OCI-LY3 (cell line): ENCODE measurements at regions not wholly inside any gene's neighbourhood (a gene's known extent, or its start where the extent isn't known, plus 50 kb on each side); places are given as distances from the start of the nearest gene placed in this dataset.

Experiments
- H2AFZ ChIP-seq: fragments of 200-600, 300-600 bp; shearing (Covaris generic); 2 replicates; pipeline ENCODE4 v1.6.0; 2014; ENCODE audit warnings: antibody characterized with exemption, low read depth, low read length
- H3K27ac ChIP-seq: fragments of 200-600, 300-600 bp; sonication (generic); 2 replicates; pipeline ENCODE4 v1.5.1; 2014; ENCODE audit warnings: mild to moderate bottlenecking, low read length, moderate library complexity, mixed read lengths
- H3K27me3 ChIP-seq: fragments of 200-600, 300-600 bp; sonication (generic); 2 replicates; pipeline ENCODE4 v1.6.1; 2014; ENCODE audit warnings: low read depth, low read length, mixed read lengths
- H3K36me3 ChIP-seq: fragments of 200-600, 300-600 bp; sonication (generic); replicated peaks from 2 replicates; pipeline ENCODE3; 2014; ENCODE audit warnings: low read depth, low read length, mixed read lengths
- H3K4me1 ChIP-seq: fragments of 300-600, 200-600 bp; sonication (generic); 2 replicates; pipeline ENCODE4 v1.6.1; 2014; ENCODE audit warnings: low read length, mixed read lengths
- H3K4me2 ChIP-seq: fragments of 200-600, 300-600 bp; sonication (generic); 2 replicates; pipeline ENCODE4 v1.6.1; 2014; ENCODE audit warnings: low read length, mixed read lengths
- H3K4me3 ChIP-seq: fragments of 300-600, 200-600 bp; sonication (generic); 2 replicates; pipeline ENCODE4 v1.5.1; 2014; ENCODE audit warnings: antibody characterized with exemption, mild to moderate bottlenecking, low read length, moderate library complexity
- H3K79me2 ChIP-seq: fragments of 300-600, 200-600 bp; shearing (Covaris generic); 2 replicates; pipeline ENCODE4 v1.6.1; 2014; ENCODE audit warnings: mild to moderate bottlenecking, low read length, mixed read lengths
- H3K9ac ChIP-seq: fragments of 300-600, 200-600 bp; shearing (Covaris generic); 2 replicates; pipeline ENCODE4 v1.6.0; 2014; ENCODE audit warnings: mild to moderate bottlenecking, low read length, moderate library complexity
- H3K9me3 ChIP-seq: fragments of 200-600, 300-600 bp; shearing (Covaris generic); 2 replicates; pipeline ENCODE4 v1.6.1; 2014; ENCODE audit warnings: low read length, mixed read lengths; ENCODE audit not compliant: insufficient read depth
- H4K20me1 ChIP-seq: fragments of 200-600, 300-600 bp; sonication (generic); 2 replicates; pipeline ENCODE4 v1.6.1; 2016; ENCODE audit warnings: low read length, mixed read lengths; ENCODE audit not compliant: insufficient read depth
- CTCF ChIP-seq: fragments of 200-600, 300-600 bp; sonication (generic); IDR thresholded peaks from 2 replicates; pipeline ENCODE4 v1.5.1; 2014; ENCODE audit warnings: antibody characterized with exemption, low read length, low read depth
- EZH2phosphoT487 ChIP-seq: fragments of 200-600 bp; shearing (Covaris generic); IDR thresholded peaks from 2 replicates; pipeline ENCODE4 v1.6.1; 2018; ENCODE audit warnings: antibody characterized with exemption, mixed run types, low read depth

DNA sequence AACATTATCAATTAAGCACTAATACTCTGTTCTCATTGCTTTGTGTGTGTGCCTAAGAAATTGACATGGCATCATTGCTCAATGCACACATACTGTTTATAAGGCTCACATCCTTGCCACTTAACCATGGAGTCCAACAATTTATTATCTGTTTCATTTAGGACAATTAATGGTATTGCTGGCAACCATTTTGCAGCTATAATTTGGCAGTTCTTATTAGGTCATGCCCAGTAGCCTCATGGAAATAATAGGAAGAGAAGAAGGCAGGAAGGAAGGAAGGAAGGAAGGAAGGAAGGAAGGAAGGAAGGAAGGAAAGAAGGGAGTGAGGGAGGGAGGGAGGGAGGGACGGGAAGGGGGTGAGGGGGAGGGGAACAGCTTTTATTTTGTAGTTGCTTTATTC is 285.5 kb upstream of the SLC24A2 start:
- Histone ChIP-seq H3K4me2 (no peak overlapping the region), H3K79me2 (no peaks in the 10 kb centered on the region), H3K27ac (no peak overlapping the region), H3K9me3 (no peaks in the 10 kb centered on the region), H3K4me1 (no peaks in the 10 kb centered on the region), H4K20me1 (no peaks in the 10 kb centered on the region), H3K4me3 (no peak overlapping the region), H2AFZ (no peak overlapping the region), H3K36me3 (no peaks in the 10 kb centered on the region), H3K27me3 (0 out of 2 replicates have a peak, but pooled peaks cover 3% of the 10 kb centered on the region), H3K9ac (no peak overlapping the region)
- TF ChIP-seq CTCF (no peak), EZH2phosphoT487 (no peak)

- Histone ChIP-seq H3K9me3 (no peaks in the 10 kb centered on the region), H3K4me2 (no peak overlapping the region), H3K4me1 (no peaks in the 10 kb centered on the region), H3K27me3 (0 out of 2 replicates have a peak, but pooled peaks cover 10% of the 10 kb centered on the region), H3K36me3 (no peaks in the 10 kb centered on the region), H3K9ac (no peak overlapping the region), H3K4me3 (no peak overlapping the region), H4K20me1 (no peaks in the 10 kb centered on the region), H2AFZ (no peak overlapping the region), H3K79me2 (no peaks in the 10 kb centered on the region), H3K27ac (no peak overlapping the region)
- TF ChIP-seq EZH2phosphoT487 (no peak), CTCF (no peak)
Measured at GRCh38 chr9:20070336-20070735, 281.5 kb upstream of the SLC24A2 start.

DNA sequence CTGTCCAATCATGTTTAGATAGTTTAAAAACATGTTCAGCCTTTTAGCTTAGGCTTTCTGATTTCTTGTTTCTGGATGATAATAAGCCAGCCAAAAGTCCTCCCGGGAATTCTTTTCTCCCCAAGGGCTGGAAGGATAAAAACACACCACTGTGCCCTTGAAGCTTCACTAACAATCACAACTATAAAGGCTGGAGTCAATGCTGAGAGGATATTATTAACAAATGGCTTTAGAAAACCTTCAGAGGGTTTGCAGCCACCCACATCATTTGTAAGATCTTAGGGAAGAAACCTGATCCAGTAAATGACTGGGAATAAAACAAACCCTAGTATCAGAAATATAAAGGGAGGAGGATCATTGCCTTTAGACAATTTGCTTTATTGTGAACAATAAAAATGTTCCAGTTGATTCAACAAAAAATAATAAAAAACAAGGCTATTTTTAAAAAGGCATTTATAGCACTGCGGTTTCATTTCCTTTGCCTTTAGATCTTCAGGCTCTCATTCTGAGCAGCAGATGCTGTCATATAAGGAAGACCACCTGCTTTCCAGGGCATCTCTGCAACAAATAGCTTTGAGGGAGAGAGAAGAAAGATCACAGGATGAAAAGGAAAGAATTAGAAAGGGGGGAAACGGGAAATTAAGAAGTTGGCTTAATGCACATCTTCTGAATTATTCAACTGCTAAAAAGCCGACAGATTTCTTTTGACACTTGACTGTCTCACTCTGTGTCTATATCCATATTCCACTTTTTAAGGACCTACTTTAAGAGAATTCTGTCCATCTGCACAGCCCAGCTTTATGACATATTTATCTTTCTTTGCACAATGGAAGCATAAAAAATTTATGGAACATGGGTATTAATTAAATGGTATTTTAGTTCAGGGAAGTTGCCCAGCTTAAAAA is 277.2 kb upstream of the SLC24A2 start:
- Histone ChIP-seq H3K27ac (no peak overlapping the region), H4K20me1 (no peaks in the 10 kb centered on the region), H3K9ac (no peak overlapping the region), H2AFZ (no peak overlapping the region), H3K4me1 (no peaks in the 10 kb centered on the region), H3K4me2 (no peak overlapping the region), H3K4me3 (no peak overlapping the region), H3K9me3 (no peaks in the 10 kb centered on the region), H3K36me3 (no peaks in the 10 kb centered on the region), H3K79me2 (no peaks in the 10 kb centered on the region), H3K27me3 (0 out of 2 replicates have a peak, but pooled peaks cover 7% of the 10 kb centered on the region)
- TF ChIP-seq EZH2phosphoT487 (no peak), CTCF (no peak)

DNA sequence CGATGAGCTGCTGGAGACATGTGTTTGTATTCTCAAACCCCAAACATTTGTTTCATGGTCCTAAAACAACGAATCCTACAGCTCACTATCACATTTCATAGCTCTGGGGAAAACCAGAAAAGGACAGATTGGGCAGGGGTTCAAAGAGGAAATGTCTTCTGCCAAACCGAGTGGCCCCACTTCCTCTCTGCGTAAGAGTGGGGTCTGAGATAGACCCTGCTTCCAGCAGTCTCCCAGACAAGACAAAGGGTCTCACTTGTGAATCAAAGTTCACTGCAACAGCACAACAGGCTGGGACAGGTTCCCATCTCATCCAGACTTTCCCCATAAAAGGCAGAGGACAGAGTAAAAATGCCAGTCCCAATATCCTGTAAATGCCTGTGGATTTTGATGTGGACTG is 276.2 kb upstream of the SLC24A2 start:
- Histone ChIP-seq H2AFZ (no peak overlapping the region), H3K36me3 (no peaks in the 10 kb centered on the region), H3K9ac (no peak overlapping the region), H3K9me3 (no peaks in the 10 kb centered on the region), H3K4me2 (no peak overlapping the region), H3K4me1 (no peaks in the 10 kb centered on the region), H4K20me1 (no peaks in the 10 kb centered on the region), H3K27ac (no peak overlapping the region), H3K4me3 (no peak overlapping the region), H3K79me2 (no peaks in the 10 kb centered on the region), H3K27me3 (0 out of 2 replicates have a peak, but pooled peaks cover 7% of the 10 kb centered on the region)
- TF ChIP-seq EZH2phosphoT487 (no peak), CTCF (no peak)
